GM18511 (cell line): ENCODE measurements at regions not wholly inside any gene's neighbourhood (a gene's known extent, or its start where the extent isn't known, plus 50 kb on each side); places are given as distances from the start of the nearest gene placed in this dataset.
"Not testable (repeated sequence)": the region's sequence is repeated elsewhere in the genome, so short reads cannot be mapped to it uniquely, and the experiment has no call there.

Source experiments
- ATAC-seq: cut with Tn5 transposase; IDR thresholded peaks from one replicate; pipeline ENCODE4 v1.9.1; 2021; ENCODE audit warnings: mild to moderate bottlenecking, moderate library complexity; ENCODE audit not compliant: unreplicated experiment

DNA sequence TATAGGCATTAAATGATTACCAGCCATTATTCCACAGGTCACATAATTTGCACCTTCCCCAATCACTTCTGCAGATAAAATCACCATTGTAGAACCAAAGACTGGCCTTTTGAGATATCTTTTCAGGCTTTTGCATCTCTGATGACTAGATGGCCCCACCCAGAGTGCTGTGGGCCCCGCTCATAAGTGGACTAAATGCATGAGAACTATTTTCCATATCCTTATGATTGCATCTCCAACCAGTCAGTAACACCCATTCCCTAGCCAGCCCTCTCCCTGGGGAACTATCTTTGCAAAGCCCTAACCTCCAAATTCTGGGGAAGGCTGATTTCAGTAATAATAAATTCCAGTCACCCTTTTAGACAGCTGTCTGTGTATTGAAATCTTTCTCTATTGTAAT, 53.5 kb upstream of the CDH9 start:
- ATAC-seq, result no peak

DNA sequence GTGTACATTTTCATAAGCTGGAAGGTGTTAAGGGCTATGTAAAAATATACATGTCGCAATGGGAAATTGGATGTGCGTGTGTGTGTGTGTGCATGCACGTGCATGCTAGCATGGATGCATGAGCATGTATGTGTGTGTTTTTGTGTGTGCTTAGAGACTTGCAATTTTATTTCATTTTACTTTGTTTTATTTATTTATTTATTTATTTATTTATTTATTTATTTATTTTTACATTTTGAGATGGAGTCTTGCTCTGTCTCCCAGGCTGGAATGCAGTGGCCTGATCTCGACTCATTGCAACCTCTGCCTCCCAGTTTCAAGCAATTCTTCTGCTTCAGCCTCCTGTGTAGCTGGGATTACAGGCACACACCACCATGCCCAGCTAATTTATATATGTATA, 50.4 kb upstream of the CDH9 start:
- not testable (repeated sequence) for ATAC-seq
